PC-3 (cell line): ENCODE measurements at regions not wholly inside any gene's neighbourhood (a gene's known extent, or its start where the extent isn't known, plus 50 kb on each side); places are given as distances from the start of the nearest gene placed in this dataset.
"Not testable (repeated sequence)": the region's sequence is repeated elsewhere in the genome, so short reads cannot be mapped to it uniquely, and the experiment has no call there.

ENCODE experiments used
- EZH2 ChIP-seq: fragments of 300-600 bp; sonication (generic); IDR thresholded peaks from one replicate; pipeline ENCODE4 v1.6.1; 2017; ENCODE audit warnings: antibody characterized with exemption, mild to moderate bottlenecking, low read length; ENCODE audit not compliant: unreplicated experiment
- EZH2phosphoT487 ChIP-seq: fragments of 300-600 bp; sonication (generic); IDR thresholded peaks from 2 replicates; pipeline ENCODE4 v1.6.1; 2018; ENCODE audit warnings: mild to moderate bottlenecking, antibody characterized with exemption, low read length, borderline replicate concordance
- TF ChIP-seq, protein P1 (sequence below): fragments of 300-600 bp; sonication (generic); conservative IDR thresholded peaks from 2 replicates; pipeline ENCODE4 v1.5.1; 2017; ENCODE audit warnings: antibody characterized with exemption, low read depth, mild to moderate bottlenecking, low read length

DNA sequence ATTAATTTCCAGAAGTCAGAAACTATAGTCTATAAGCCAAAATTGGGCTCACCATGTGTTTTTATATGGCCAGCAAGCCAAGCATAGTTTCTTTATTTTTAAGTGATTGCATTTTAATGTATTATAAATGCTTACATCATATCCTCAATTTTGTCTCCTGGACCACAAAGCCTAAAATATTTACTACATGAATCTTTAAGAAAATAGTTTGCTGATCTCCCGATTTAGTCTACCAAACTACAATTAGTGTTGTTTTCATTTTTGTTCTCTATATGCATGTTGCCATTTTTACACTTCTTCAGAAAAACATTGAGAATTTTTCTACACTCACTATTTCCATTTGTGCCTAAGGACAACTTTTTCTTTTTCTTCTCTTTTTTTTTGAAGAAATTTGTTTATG, 954.5 kb upstream of the ADAMTS5 start:
- TF ChIP-seq EZH2, EZH2phosphoT487: not testable (repeated sequence)
- TF ChIP-seq, protein P1, sequence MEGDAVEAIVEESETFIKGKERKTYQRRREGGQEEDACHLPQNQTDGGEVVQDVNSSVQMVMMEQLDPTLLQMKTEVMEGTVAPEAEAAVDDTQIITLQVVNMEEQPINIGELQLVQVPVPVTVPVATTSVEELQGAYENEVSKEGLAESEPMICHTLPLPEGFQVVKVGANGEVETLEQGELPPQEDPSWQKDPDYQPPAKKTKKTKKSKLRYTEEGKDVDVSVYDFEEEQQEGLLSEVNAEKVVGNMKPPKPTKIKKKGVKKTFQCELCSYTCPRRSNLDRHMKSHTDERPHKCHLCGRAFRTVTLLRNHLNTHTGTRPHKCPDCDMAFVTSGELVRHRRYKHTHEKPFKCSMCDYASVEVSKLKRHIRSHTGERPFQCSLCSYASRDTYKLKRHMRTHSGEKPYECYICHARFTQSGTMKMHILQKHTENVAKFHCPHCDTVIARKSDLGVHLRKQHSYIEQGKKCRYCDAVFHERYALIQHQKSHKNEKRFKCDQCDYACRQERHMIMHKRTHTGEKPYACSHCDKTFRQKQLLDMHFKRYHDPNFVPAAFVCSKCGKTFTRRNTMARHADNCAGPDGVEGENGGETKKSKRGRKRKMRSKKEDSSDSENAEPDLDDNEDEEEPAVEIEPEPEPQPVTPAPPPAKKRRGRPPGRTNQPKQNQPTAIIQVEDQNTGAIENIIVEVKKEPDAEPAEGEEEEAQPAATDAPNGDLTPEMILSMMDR: not testable (repeated sequence)
